OCI-LY7 (cell line): ENCODE measurements at regions not wholly inside any gene's neighbourhood (a gene's known extent, or its start where the extent isn't known, plus 50 kb on each side); places are given as distances from the start of the nearest gene placed in this dataset.

Experiments
- CTCF ChIP-seq: fragments of 200-600 bp; sonication (generic); conservative IDR thresholded peaks from 2 replicates; pipeline ENCODE4 v1.5.1; 2014; ENCODE audit warnings: mild to moderate bottlenecking, antibody characterized with exemption, low read length, moderate library complexity, mixed read lengths
- EZH2phosphoT487 ChIP-seq: fragments of 200-600 bp; sonication (generic); IDR thresholded peaks from 2 replicates; pipeline ENCODE4 v1.6.1; 2018; ENCODE audit warnings: low read depth, borderline replicate concordance, mild to moderate bottlenecking, mixed run types, antibody characterized with exemption, low read length, moderate library complexity, mixed read lengths

GRCh38 chr6:917939-918338 lies 225.0 kb upstream of the EXOC2 start:
- no peak for TF ChIP-seq CTCF
- no peak for TF ChIP-seq EZH2phosphoT487
